Ovary (tissue), 7 donors: ENCODE measurements at regions not wholly inside any gene's neighbourhood (a gene's known extent, or its start where the extent isn't known, plus 50 kb on each side); places are given as distances from the start of the nearest gene placed in this dataset.

Experiments used
- DNase-seq, 5 donors: peaks; one replicate each; pipeline ENCODE4 v3.0.0-alpha.2; 2019 to 2020
- H3K27ac ChIP-seq, 2 donors: fragments of 200-600 bp; one replicate each; pipeline versions ENCODE4 v1.5.1 to v1.8.0; 2019 to 2022
- H3K27me3 ChIP-seq: fragments of 200-600 bp; one replicate; pipeline ENCODE4 v1.8.0; 2022
- H3K36me3 ChIP-seq: fragments of 200-600 bp; sonication (generic); one replicate; pipeline ENCODE4 v1.5.1; 2019
- H3K4me1 ChIP-seq: one replicate; pipeline ENCODE4 v1.8.1; 2013; ENCODE audit warnings: mild to moderate bottlenecking, moderate library complexity; ENCODE audit not compliant: insufficient read depth
- H3K4me3 ChIP-seq: fragments of 200-600 bp; sonication (generic); one replicate; pipeline ENCODE4 v1.5.1; 2017
- H3K9me3 ChIP-seq, 2 donors: fragments of 200-600 bp in 1 of 2; sonication (generic) in 1 of 2; one replicate each; pipeline versions ENCODE4 v1.5.1 to v1.8.1; 2013 to 2019; ENCODE audit warnings: mild to moderate bottlenecking in 1 of 2, moderate library complexity in 1 of 2
- CTCF ChIP-seq, 3 donors: fragments of 450-650 bp in 2 of 3; fragments of 200-600 bp in 1 of 3; IDR thresholded peaks; one replicate each; pipeline versions ENCODE4 v1.5.1 to v1.8.0; 2016 to 2022; ENCODE audit warnings: antibody characterized with exemption in 3 of 3, mild to moderate bottlenecking in 1 of 3
- EP300 ChIP-seq: sonication (generic); formaldehyde crosslinking; IDR thresholded peaks from one replicate; pipeline ENCODE4 v1.6.1; 2017; ENCODE audit warnings: antibody characterized with exemption
- POLR2A ChIP-seq: fragments of 450-650 bp; IDR thresholded peaks from one replicate; pipeline ENCODE4 v1.6.1; 2017; ENCODE audit warnings: antibody characterized with exemption, mild to moderate bottlenecking, moderate library complexity
- WGBS, 3 donors: extraction: QIAGEN DNeasy Blood & Tissue Kit in 1 of 3; methylation state at CpG; one replicate each; pipeline versions ENCODE4 v1.1.5 to v1.1.7; 2013 to 2017; 5-methylcytosine and 5-hydroxymethylcytosine counted together
- intact Hi-C, 4 donors: fragments of 100-400 bp; cut with DNase I; formaldehyde crosslinking; loops; one replicate each; pipeline versions ENCODE4 v1.11.0 to v1.15.1; 2022 to 2023
- donor health status: DM: no; HTN: no; CAD: no; lungs with moderate emphysema.
- donor health status: DM: no; HTN: no; CAD: no.
- donor health status: Bipolar disorder and iron deficiency.
- donor health status: DM: no; HTN: no; CAD: no.
- donor health status: DM: yes; HTN: yes; CAD: no.

- H3K27me3 ChIP-seq, result no peaks in the 10 kb centered on the region
- no peaks in the 10 kb centered on the region for H3K9me3 ChIP-seq
- TF ChIP-seq EP300 (no peak), CTCF (IDR thresholded peaks at IDR 0.05) (no peak), POLR2A (no peak)
- intact Hi-C loops, result no loop called here
- no peaks in the 10 kb centered on the region for H3K4me1 ChIP-seq
- DNase-seq, result no peak
- H3K36me3 ChIP-seq, result no peaks in the 10 kb centered on the region
- 77 to 84% (median 79%) methylated on average over 6 of the region's 6 CpGs for WGBS, 3 donors
- H3K4me3 ChIP-seq, result no peak overlapping the region
- H3K27ac ChIP-seq, result no peak overlapping the region
These were observed 94.4 kb upstream of the VRK1 start for GRCh38 chr14:96702831-96703230.

- Histone ChIP-seq H3K27me3 (no peaks in the 10 kb centered on the region), H3K9me3 (no peaks in the 10 kb centered on the region), H3K36me3 (no peaks in the 10 kb centered on the region), H3K4me3 (no peak overlapping the region), H3K27ac (no peak overlapping the region), H3K4me1 (no peaks in the 10 kb centered on the region)
- TF ChIP-seq CTCF (IDR thresholded peaks at IDR 0.05), result no peak
- TF ChIP-seq EP300, result no peak
- TF ChIP-seq POLR2A, result no peak
- intact Hi-C loops, result no loop called here
- 51 to 63% (median 61%) methylated on average over 10 of the region's 10 CpGs for WGBS, 3 donors
- no peak for DNase-seq
These were observed 91.6 kb upstream of the VRK1 start for GRCh38 chr14:96705422-96706092.

- Histone ChIP-seq H3K27me3 (no peaks in the 10 kb centered on the region), H3K4me3 (no peak overlapping the region), H3K4me1 (no peaks in the 10 kb centered on the region), H3K36me3 (no peaks in the 10 kb centered on the region), H3K9me3 (no peaks in the 10 kb centered on the region), H3K27ac (no peak overlapping the region)
- no peak for TF ChIP-seq POLR2A
- no peak for TF ChIP-seq EP300
- TF ChIP-seq CTCF (IDR thresholded peaks at IDR 0.05), result no peak
- no peak for DNase-seq
- 51 to 65% (median 64%) methylated on average over 4 of the region's 4 CpGs for WGBS, 3 donors
- intact Hi-C loops, result no loop called here
These were observed 90.3 kb upstream of the VRK1 start for GRCh38 chr14:96706893-96707292.

GRCh38 chr14:96710060-96710666 lies 87.0 kb upstream of the VRK1 start:
- no peaks in the 10 kb centered on the region for H3K4me1 ChIP-seq

More at GRCh38 chr14:96710060-96710666, 87.0 kb upstream of the VRK1 start:
- Histone ChIP-seq H3K36me3 (no peaks in the 10 kb centered on the region), H3K4me3 (no peak overlapping the region), H3K27me3 (no peaks in the 10 kb centered on the region), H3K9me3 (no peaks in the 10 kb centered on the region), H3K27ac (no peak overlapping the region)
- DNase-seq, result no peak
- intact Hi-C loops, result no loop called here
- 78 to 83% (median 79%) methylated on average over 11 of the region's 11 CpGs for WGBS, 3 donors
- no peak for TF ChIP-seq EP300
- no peak for TF ChIP-seq CTCF (IDR thresholded peaks at IDR 0.05)
- no peak for TF ChIP-seq POLR2A
